NCI-H526 treated with DMSO at 0.1 percent for 48 hours (cell line): ENCODE measurements at regions not wholly inside any gene's neighbourhood (a gene's known extent, or its start where the extent isn't known, plus 50 kb on each side); places are given as distances from the start of the nearest gene placed in this dataset.
"Not testable (repeated sequence)": the region's sequence is repeated elsewhere in the genome, so short reads cannot be mapped to it uniquely, and the experiment has no call there.

Source experiments
- DNase-seq: peaks from one replicate; lab custom pipeline; 2025; lab: John Stamatoyannopoulos, UW

DNA sequence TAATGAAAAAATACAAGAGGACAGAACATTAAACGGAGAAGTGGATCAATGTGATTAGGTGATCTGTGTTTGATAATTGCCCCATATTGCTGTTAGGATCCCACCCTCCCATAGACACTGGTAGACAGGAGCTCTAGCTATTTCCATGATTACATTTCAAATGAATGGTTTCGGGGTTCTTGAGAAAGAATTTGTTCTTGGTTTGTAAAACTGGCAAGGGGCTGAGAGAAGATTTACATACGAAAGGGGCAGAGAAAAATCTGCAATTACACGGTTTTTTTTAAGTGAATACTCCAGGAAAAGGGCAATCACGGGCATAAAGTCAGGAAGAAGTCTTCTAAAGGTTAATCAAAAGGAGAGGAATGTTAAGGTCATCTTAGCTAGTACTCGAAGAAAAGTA is 2125.7 kb upstream of the PCDH20 start:
- no peak for DNase-seq

DNA sequence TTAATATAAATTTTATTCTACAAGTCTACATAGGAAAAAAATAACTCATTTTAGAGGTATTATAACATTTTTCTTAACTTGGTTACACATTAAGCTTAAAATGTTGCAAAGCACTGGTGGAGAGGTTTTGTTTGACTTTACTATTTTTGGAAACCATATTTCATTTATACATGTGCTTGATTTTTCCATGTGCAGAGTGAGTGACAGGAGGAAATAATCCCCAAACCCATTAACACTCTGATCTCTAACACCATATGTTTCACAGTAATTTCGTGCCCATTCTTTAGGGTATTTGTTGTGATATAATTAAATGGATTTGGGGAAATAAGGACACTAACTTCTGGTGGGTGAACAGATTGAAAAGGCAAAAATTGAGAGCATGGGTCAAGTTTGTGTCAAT is 2124.4 kb upstream of the PCDH20 start:
- DNase-seq = no peak

DNA sequence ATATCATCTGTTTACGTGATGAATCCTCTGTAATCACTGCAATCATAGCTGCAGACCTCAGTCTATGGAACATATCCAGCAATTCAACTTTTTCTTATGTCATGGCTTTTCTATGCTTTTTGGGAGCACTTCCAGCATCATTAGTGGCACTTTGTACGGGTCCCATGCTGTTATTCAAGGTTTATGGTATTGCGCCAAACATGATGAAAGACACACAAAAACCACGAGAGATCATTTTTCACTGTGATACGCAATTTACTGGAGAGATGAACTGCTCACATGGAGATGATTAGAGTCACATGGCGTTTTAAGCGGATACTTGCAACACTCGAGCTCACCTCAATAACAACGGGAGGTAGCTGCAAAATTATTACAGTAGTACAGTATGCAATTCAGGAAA is 2101.7 kb upstream of the PCDH20 start:
- DNase-seq = no peak

DNA sequence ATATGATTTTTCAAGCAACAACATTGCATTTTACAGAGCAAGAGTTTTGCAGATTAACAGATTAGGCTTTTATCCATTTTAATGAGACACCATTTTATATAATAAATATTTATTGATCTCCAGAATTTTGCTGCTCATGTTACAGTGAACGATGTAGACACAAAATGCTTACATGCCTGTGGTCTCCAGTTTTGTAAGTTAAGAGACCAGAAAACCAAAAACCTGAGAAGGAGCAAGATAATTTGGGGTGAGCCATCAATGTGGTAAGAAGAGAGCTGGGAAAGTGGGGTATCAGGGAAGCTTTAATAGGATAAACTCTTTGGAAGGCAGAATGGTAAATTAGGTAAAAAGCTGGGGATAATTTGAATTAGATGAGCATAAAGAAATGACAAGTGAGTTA is 2100.5 kb upstream of the PCDH20 start:
- no peak for DNase-seq

DNA sequence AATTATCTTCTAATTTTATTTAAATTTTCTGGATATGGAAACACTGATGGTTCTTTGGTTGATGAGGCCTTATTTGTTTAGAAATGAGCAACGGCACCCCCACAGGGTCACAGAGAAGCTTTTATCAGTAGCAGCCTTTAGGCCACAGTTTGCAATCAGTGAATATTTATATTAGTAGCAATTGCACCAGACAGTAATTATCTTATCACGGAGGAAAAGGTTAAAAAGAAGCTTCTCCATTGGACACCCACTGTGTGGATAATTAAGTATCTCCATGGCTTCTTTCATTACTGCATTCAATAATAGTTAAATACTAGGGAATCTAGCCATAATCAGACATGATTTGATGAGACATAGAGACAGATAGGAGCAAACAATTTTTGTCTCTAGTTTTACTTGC is 2099.2 kb upstream of the PCDH20 start:
- no peak for DNase-seq

DNA sequence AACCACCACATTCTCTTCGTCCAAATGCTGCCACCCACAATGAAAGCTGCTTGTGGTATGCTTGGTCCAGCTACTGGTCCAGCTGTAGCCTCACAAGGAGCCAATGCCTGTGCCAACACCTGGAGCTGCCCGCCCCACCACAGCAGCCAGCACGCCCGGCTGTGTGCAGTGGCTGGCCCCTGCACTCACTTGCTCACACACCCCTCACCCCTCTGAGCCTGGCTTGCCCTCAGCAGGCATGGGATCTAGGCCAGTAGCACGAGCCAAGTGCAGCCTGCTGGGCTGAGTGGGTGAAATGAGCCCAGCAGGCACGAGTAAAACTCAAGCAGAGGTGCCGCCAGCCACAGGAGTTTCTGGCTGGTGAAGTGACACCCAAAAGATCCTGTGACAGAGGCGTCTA is 2096.4 kb upstream of the PCDH20 start:
- no peak for DNase-seq

DNA sequence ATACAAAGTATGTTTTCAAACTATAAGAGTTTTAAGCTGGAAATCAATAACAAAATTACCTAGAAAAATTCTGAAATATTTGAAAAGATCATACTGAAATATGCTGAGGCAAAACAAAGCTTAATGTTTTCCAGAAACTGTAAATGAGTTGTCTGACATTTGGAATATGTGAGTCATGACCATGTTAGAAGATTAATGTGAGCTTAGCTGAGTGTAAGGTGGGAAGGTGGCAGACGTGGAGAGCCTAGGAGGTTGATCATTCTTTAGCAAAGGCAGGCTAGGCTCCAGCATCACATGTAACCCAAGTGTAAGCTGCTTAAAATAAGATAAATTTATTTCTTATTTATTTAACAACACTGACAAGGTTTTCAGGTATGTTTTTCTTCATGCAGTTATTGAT is 2086.1 kb upstream of the PCDH20 start:
- no peak for DNase-seq

DNA sequence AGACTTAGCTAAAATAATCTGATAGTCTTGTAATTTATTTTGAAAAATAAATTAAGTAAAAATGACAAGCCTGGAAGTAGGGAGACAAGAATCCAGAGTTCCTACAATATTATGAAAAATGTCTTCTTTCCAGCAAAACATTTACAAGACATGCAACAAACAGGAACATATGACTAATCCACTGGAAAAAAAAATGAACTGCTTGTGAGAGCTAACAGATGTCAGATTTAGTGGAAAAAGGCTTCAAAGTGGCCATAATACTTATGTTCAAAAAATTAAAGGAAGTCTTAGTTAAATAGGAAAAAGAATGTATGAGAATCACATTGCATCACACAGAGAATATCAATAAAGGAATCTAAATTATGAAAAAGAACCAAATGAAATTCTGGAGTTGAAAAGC is 2082.0 kb upstream of the PCDH20 start:
- no peak for DNase-seq

DNA sequence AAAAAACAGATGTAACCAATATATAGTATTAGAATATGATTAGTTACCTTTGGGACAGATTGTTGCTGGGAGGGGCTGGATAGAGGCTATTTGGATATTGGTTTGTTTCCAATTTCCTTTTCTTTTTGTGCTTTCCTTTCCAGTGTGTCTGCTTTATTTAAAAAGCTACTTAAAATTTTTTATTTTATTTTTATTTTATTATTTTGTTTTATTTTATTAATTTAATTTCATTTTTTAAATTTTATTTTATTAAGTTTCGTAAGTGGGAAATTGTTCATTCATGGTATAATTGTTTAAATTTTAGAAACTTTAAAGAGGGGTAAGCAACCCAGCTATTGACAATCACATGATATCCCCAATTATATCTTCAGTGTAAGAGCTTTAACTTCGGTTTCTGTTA is 2077.0 kb upstream of the PCDH20 start:
- DNase-seq = no peak

DNA sequence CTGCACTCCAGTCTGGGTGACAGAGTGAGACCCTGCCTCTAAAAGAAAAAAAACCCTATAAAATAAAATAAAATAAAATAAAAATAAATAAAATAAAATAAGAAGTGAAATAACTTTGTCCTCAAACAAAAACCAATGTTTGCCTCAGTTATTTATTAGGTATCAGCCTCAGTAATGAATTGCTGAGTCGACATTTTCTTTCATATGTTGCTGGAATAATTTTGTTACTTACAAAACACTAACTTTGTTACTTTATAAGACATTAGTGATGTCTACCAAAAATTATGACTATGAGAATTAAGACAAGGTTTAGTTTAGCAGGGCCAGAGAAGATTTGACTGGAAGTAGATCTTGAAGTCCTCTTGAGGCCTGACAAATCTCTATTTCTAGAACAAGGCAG is 2074.5 kb upstream of the PCDH20 start:
- DNase-seq = no peak

DNA sequence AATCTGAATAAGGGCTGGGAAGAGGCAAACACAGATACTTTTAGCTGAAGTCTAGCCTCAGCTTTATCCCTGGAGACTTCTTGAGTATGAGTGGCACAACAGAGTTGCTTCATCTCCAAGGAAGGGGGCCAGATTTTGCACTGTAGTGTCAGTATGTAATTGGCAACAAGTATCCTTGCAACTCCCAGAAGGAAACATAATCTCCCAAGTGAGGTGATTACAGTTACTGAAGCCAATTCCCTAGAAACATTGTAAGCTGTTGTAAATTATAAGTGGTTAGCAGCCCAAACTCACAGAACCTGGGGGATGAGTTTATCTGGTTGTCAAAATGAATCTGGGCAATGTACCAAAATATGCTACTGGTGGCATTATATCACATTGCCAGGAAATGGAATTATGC is 2065.7 kb upstream of the PCDH20 start:
- DNase-seq = no peak

DNA sequence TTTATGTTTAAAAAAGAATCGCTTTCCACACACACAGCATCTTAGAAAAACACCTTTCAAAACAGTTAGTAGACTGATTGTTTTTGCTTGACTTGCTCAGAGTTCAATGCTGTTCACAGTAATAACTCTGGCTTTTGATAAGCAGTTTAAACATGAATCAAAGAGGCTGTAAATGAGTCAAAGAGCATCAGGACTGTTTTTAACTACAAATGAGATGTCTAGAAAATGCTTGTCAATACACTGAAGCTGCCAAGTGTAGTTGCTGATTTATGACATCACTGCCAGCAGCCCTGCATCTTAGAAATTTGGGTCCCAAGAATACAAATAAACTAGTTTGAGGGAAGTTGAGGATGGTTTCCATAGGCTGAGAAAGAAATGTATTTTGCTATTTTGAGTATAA is 2057.1 kb upstream of the PCDH20 start:
- no peak for DNase-seq

DNA sequence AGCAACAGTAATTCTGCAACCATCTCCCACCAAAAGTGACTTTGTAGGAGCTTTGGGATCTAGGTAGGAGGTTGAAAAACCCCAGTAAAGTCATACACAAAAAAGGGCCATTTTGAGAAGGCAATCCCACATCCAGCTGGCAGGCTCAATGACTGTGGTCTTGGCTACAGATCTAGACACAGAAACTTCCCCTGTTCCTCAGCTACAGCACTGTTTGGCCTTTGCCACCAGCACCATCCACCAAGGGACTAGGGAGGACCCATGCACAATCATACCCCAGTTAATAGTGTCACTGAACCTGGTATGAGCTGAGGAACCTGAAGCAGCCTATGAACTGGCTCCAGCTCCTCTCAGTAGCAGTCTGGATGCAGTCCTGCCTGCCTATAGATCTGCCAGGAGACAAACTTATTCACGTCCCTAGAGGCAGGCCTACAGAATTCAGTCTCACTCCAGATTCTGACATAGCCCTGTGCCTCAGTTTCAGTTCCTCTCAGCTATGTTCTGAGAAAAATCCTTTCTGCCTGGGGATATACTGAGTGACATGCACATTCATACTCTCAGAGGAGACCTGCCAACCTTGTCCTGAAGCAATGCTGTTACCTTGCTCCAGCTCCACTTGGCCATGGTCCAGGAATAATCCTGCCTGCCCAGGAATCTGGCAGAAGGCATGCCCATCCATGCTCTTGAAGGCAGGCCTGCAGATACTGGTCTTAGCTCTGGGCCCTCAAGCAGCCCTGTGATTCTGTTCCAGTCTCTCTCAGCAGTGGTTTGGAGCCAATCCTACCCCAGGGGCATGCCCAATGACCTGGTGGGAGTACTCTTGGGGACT is 2048.3 kb upstream of the PCDH20 start:
- no peak for DNase-seq

DNA sequence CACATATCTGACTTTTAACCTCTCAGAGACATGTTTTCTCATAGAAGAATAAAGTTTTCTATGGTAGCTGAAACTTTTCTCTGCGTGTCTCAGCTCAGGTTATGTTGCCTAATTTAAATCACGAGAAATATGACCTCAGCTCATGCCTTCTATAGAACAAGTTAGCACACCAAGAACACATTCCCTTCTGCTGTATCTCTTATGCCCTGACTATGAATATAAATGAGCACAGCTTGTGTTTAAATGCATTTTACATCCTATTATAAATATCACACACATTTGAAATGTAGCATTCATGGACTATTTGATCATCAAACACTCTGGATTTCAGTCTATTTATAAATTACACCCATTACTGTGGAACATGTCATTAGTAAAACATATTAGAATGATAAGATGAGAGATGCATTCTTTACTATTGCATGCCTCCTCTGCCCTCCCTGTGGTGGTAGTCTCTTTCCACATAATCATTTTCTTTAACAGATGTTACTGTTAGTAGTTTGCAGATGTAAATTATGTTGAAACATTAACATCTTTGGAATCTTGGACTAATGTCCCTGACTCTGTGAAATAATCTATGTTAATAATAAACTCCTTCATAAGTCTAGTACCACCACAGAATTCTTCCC is 2044.9 kb upstream of the PCDH20 start:
- DNase-seq = no peak

DNA sequence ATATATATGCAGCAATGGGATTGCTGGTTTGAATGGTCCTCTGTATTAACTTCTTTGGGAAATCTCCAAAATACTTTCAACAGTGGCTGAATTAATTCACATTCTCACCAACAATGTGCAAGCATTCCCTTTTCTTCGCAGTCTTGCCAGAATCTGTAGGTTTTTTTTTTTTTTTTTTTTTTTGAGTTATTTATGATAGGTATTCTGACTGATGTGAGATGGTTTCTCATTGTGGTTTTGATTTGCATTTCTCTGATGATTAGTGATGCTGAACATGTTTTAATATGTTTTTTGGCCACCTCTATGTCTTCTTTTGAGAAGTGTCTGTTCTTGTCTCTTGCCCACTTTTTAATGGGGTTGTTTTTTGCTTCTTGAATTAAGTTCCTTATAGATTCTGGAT is 2041.5 kb upstream of the PCDH20 start:
- no peak for DNase-seq

DNA sequence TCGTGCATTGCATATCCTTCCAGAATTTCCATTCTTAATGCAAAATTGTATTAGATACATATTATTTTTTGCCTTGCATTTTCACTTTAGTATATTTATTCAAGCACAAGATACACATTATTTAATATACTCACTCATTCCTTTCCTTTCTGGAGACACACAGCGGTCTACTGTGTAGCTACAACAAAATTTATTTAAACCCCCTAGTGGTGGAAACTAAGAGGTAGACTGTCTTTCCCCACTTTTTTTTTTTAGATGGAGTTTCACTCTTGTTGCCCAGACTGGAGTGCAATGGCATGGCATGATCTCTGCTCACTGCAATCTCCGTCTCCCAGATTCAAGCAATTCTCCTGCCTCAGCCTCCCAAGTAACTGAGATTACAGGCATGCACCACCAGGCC is 2040.3 kb upstream of the PCDH20 start:
- no peak for DNase-seq

DNA sequence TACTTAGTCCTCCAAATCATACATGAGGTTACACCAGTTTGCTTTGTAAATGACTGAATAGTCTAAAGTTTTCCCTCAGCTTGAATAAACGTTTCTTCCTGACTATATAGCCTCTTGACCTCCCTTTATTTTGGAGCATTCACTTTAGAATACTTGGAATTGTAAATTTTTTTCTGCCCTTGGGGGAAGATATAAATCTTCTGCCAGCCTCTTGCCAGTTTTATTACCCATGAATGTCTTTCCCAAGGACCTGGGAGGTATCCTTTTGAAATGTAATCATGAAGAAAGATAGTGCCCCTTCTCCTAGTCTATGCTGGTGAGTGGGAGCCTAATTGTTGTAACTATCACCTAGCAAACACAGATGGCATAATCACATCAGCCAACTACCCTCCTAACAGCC is 2033.9 kb upstream of the PCDH20 start:
- DNase-seq = no peak

DNA sequence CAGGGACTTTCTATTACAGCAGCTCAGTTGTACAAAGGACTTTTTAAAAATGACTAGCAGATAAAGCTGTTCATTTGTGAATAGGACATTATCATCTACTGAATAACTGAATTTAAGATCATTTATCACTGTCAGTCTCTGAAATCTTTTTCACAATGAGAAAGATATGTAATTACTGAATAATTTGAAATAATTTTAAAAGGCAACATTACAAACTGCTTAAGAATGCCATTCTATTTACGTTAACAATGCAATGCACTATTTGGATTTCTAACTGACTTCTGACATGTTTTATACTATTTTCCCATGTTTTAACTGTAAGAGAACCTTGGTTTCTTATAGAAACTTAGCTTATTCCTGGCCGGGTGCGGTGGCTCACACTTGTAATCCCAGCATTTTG is 2033.0 kb upstream of the PCDH20 start:
- no peak for DNase-seq

DNA sequence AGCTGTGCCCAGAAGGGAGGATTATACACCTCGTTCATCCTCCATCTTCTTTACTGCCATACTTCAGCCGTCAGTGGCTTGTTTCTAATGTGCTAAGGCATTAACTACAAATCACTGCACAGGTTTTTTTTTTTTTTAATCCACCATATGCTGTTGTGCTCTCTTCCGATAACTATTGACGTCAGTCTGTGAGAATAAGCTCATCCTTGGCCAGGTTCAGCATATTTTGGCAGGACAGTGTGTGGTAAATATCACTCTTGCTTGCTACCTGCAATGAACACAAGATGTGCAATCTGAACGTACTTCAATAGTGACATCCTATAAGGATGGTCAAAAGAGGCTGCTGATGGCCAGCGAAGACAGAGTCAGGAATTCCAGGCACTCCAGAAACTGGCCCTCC is 2030.7 kb upstream of the PCDH20 start:
- DNase-seq = no peak

DNA sequence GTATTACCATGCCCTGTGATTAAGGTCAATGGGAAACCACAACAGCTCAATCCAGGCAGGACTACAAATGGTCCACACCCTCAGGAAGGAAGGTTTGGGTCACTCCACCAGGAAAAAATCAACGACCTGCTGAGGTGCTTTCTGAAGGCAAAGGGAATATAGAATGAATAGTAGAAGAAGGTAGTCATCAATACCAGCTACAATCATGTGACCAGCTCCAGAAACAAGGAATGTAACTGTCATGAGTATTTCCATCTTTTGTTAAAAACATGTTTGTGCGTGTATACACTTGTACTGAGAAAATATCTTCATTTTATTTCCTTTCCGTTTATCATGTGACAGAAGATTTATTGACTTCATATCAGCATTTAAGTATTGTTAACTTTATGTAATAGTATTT is 2028.6 kb upstream of the PCDH20 start:
- DNase-seq = not testable (repeated sequence)

DNA sequence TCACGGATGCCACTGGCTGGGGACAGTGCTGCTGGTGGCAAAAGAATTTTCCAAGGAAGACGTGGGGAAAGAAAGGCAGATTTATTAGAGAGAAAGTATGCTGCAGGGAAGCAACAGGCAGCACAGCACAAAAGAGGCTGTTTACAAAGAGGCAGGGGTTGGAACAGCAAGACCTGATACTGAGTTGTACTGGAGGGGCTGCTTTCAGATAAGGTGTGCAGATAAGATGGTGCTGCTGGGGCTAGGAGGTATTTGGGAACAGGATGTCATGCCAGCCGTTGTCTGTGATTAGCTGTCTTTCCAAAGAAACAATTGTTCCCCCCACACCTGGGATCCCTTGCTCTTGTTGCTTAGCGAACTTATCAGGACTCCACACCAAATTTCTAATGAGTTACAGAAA is 2023.3 kb upstream of the PCDH20 start:
- no peak for DNase-seq

DNA sequence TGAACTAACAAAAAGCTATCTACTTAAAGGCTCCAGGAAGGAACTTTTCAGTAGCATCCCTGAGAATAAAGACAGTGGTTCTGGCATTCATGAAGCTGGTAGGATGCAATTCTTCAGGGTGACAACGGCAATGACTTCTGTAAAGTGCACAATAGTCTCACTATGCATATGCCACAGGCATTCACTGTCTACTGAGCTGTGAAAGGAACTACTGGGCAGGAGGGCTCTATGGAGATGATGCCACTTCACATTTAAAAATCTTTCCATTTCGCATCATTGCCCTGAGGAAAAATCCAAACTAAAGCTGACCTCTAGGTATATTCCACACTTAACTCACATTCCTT is 2020.6 kb upstream of the PCDH20 start:
- DNase-seq = no peak

DNA sequence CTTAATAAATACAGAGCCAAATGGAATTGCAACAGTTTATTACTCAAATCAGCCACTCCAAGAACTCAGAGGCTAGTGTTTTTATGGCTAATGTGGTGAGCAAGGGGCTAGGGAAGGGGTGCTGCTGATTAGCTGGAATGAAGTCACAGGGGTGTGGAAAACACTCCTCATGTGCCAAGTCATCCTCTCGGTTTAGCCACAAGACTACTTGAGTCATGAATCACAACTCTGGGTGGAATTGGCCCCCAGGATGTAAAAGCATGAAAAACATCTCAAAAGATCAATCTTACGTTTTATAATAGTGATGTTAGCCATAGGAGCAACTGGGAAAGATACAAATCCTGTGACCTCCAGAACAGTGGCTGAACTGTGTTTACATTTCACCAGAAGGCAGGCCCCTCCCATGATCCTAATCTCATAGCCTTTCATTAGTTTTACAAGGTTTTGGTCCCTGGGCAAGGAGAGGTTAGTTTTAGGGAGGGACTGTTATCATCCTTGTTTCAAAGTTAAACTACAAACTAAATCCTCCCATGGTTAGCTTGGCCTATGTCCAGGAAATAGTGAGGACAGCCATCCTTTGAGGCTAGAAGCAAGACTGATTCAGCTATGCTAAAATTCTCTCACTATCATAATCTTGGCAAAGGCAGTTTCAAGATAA is 2020.1 kb upstream of the PCDH20 start:
- no peak for DNase-seq
